NCI-H1105 (cell line): ENCODE measurements at regions not wholly inside any gene's neighbourhood (a gene's known extent, or its start where the extent isn't known, plus 50 kb on each side); places are given as distances from the start of the nearest gene placed in this dataset.

Experiments
- DNase-seq: peaks from one replicate; lab custom pipeline; 2025; lab: John Stamatoyannopoulos, UW

- no peak for DNase-seq
Observed at GRCh38 chr15:95499397-95499796, 831.1 kb upstream of the NR2F2 start.

GRCh38 chr15:95501865-95502264 is 828.6 kb upstream of the NR2F2 start:
- no peak for DNase-seq

GRCh38 chr15:95503107-95503506 is 827.4 kb upstream of the NR2F2 start:
- no peak for DNase-seq

GRCh38 chr15:95503640-95504225 is 826.8 kb upstream of the NR2F2 start:
- DNase-seq = no peak

DNA sequence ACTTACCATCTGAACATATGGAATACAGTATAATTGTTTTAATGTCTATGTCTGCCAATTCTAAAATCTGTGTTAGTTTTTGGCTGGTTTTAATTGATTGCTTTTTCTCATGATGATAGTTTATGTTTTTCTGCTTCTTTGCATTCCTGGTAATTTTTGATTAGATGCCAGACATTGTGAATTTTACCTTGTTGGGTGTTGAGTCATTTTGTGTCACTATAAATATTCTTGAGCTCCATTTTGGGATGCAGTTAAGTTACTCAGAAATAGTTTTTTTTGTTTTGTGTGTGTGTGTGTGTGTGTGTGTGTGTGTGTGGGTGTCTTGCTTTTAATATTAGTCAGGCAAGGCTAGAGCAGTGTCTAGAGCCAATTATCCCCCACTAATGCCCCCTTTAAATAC is 818.8 kb upstream of the NR2F2 start:
- DNase-seq = no peak

GRCh38 chr15:95512906-95513305 is 817.6 kb upstream of the NR2F2 start:
- no peak for DNase-seq

GRCh38 chr15:95519887-95520286 is 810.6 kb upstream of the NR2F2 start:
- no peak for DNase-seq

DNA sequence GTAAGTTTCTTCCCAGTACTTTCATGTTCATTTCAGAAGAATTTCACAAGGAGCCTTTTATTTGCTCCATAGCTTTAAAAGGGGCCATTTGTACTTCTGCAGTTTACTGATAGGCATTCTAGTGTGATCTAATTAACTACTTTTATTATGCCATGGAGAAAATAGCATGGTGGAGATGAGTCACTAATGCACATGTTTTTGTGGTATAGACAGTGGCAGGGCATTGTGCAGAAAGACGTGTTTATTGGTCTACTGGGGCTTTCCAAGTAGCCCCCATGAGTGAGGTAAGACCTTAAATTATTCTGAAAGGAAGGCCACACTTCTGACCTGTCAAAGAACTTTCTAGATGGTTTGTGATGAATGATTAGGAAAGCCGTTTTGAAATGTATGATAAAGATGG is 810.0 kb upstream of the NR2F2 start:
- no peak for DNase-seq

GRCh38 chr15:95520922-95521321 is 809.6 kb upstream of the NR2F2 start:
- no peak for DNase-seq

DNA sequence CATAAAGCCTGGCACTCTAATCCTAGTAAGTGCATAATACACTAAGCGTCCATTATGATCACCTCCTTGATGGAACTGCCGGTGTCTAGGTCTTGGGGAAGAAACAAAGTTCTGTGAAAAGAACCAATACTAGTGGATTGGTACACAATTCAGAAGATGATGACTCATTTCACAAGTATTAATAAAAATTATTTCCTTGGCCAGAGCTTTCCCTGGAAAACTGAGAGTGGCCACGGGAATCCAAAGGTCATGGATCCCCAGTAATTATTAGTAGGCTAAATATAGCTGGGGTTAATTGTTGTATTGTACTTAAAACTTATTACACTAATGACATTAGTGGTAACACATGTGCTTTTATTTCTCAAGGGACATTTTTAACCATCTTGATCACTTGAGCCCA is 808.0 kb upstream of the NR2F2 start:
- no peak for DNase-seq

- DNase-seq = no peak
Observed at GRCh38 chr15:95528920-95529319, 801.6 kb upstream of the NR2F2 start.

GRCh38 chr15:95536638-95537037 is 793.9 kb upstream of the NR2F2 start:
- DNase-seq = no peak

DNA sequence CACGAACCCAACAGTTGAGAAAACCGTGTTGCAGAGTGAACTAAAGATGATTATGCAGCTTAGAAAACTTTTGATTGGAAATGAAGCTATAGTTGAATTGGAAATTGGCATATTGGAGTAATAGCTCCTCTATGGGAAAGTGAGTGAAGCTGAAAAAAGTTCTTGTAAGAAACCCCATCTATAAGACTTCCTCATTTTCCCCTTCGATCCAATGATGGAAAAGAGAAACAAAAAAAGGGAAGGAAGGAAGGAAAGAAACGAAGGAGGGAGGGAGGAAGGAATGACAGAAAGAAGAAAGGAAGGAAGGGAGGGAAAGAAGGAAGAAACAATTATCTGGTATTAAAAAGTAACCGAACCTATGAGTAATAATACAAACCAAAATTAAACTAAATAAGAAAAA is 791.8 kb upstream of the NR2F2 start:
- DNase-seq = no peak

GRCh38 chr15:95541301-95541700 is 789.2 kb upstream of the NR2F2 start:
- DNase-seq = no peak

DNA sequence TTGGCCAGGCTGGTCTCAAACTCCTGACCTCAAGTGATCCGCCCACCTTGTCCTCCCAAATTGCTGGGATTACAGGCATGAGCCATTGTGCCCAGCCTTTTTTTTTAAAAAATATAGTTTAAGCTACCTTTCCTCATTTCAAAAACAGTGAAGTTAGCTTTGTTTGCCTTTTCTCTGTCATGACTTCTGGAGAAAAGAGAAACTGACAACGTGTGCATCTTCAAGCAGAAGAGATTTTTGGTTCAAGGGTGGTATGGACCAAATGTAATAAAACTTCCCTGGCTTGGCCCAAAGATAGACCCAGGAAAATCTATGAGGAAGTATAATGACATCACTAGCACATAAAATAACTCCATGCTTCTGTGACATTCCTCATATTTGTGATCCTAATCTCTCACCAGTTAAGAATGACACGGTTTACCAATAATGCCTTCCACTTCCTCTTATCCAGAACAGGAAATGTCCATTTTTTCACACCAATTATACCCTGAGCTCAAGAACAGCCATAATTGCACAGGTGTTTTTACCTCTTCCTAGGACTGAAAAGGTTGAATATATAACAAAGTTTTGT is 781.2 kb upstream of the NR2F2 start:
- no peak for DNase-seq

DNA sequence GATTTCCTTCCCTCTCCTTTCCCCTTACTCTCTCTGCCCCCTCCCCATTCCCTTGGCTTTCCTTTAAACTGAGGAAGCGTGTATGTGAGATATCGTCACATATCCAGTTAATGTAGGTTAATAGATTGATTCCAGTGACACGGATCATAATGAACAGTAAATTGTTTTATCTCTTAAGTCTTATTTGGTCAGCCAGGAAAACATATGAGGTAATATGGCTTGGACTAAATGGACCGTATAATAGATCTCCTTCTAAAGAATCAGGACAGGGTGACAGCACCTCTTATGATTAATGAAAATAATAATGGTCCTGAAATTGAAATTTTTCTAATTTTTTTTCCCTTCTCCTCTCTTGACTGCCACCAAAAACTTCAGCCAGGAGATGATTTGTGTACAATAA is 779.8 kb upstream of the NR2F2 start:
- DNase-seq = no peak

- DNase-seq = no peak
Observed at GRCh38 chr15:95556225-95556624, 774.3 kb upstream of the NR2F2 start.

- no peak for DNase-seq
Observed at GRCh38 chr15:95556866-95557225, 773.7 kb upstream of the NR2F2 start.

DNA sequence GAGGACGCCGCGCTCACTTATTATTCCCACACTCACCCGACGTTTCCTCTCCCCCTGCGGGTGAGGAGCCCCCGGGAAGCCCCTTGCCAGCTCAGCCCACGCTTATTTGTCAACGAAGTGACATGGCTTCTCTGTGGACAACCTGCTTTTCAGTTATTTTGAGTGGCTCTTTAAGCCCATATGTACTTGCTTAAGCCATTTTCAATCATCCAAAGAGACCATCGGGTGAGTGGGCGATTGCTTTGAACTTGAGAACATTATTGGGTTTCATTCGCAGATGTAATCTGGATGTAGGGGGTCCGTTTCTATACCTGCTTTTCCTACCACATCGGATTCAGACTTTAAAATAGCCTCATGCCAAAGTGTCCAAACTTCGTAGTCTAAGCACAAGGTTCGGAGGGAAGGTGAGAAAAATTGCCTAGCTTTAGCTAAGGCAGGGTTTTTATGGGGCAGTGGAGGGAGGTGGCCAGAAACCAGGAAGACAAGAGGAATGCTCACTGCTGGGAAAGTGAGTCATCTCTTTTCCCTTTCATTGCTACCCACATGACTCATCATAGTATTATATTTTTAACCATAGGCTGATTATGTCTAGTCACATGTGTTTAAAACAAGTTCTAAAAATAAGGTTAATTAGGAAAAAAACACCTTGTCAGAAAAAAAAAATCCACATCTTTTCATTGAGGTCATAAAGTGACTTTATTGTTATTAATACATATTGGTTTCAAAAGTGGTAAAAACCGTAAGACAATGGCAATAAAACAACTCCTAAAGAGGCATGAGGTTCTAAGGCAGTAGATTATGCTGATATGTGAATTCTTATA is 773.1 kb upstream of the NR2F2 start:
- no peak for DNase-seq

GRCh38 chr15:95558131-95558530 is 772.4 kb upstream of the NR2F2 start:
- DNase-seq = no peak

- DNase-seq = no peak
Observed at GRCh38 chr15:95558916-95559315, 771.6 kb upstream of the NR2F2 start.

GRCh38 chr15:95559875-95560394 is 770.6 kb upstream of the NR2F2 start:
- DNase-seq = no peak

GRCh38 chr15:95561463-95561862 is 769.0 kb upstream of the NR2F2 start:
- DNase-seq = no peak
